GM19238 (cell line): ENCODE measurements at regions not wholly inside any gene's neighbourhood (a gene's known extent, or its start where the extent isn't known, plus 50 kb on each side); places are given as distances from the start of the nearest gene placed in this dataset.

Source experiments
- DNase-seq: peaks from one replicate; pipeline ENCODE4 v3.0.0; 2011; ENCODE audit warnings: low spot score; ENCODE audit not compliant: insufficient read length

DNA sequence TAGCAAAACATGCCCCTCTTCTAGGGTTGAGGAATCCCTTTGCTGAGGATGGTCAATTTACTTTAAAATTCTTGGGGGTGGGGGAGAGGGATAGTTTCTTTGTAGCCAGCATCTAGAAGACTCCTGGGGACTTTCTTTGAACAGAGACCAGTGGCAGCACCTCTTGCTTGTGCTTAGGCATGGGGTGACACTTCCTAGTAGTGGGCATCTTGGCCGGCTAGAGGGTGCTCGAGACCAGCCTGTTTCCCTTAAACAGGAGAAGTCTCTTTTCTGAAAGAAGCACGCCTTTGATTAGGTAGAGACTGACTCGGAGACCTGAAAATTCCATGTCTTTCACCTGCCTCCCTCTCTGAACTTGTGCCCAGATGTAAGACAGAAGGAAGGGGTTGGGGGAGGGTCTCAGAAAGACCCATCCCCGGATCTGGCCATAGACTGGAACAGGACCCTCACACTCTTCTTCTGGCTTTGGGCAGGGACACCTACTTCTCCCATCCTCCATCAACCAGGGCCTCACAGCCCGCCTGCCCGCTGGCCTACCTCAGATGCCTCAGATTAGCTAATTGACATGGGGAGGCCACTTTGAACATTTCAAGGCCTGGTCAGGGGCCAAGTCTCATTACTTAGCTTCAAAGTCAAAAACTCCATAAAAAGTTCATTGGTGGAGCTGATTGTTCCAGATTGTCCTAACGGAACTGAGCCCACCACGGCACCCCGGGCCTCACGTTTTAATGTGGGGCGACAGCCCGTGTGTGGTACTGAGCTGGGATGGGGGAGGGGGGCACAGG lies 172.2 kb downstream of the CDC5L start:
- DNase-seq, result no peak

DNA sequence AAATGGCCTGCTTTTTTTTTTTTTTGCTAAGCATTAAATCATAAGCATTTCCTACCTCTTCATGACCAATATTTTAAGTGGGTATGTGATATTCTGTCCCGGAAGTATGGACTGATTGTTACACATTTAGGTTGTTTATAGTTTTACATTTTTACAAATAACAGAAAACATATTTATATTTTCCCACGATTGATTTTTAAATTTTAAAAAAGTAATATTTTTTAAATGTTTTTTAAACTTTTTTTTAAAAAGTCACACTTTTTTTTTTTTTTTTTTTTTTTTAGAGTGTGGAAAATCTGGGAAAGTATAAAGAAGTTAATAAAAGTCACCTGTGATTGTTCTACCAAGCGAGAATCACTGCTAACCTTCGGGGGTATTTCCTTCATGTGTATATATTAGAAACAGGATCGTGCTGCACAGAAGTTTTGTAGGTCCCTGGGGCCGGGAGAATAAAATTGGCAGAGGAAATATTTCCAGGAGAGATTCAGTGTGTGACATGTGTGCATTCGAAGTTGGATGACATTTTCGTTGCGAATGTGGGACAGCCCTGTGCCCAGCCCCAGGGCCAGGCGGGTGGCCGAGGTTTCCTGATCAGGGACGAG lies 173.1 kb downstream of the CDC5L start:
- no peak for DNase-seq

DNA sequence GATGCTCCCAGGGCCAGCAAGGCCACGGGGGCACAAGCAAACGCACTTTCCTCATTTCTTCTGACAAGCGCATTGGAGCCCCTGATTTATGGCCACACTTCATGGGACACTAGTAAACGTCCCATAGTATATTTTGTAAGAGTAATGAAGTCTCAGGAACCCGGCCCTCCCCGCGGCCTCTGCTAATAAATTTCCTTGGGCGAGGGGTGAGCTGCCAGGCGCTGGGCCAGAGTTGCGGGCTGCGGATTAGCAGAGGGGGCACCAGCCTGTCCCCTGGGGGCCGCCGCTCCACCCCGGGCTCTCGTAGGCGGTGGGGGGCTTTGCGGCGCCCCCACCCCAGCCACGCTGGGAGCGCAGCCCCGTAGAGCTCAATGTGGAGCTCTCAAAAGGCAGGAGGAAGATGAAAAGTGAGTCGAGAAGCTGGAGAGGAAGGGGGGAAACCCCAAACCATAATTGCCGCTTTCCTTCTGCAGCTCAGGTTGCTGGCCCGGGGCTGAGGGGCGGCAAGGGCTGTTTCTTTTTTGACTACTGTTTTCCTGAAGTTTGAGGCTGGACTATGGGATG lies 173.6 kb downstream of the CDC5L start:
- no peak for DNase-seq

DNA sequence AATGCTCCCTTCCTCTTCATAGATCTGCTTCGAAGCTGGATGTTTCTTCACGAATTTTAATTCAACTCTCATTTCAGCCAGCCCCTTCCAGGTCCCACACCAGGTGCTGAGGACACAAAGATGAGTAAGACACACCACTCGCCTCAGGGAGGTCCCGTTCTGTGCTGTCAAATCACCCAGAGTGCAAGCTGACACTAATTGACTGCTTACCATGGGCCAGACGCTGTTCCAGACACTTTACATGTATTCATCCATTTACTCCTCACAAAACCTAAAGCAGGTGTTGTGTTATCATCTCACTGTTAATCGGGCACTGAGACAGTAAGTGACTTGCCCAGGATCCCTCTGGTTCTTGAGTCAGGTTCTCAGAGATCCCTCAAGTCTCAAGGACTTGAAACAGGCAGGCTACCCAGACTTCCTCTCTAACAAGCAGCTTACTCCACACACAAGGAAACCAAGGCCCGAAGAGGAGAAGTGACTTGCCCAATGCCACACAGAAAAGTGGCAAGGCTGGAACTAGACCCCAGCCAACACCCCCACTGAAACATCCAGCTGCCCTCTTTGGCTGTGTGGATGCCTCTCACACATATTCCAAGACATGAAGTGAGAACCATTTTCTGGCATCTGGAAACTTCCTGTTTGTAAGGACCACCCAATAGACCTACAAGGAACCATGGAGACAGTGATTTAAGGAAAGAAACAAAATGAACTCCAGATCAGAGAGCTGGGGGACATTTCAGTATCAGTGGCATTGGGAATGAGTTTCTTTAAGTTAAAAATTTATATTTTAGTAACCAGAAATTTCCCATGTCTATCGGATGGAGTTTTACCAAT lies 174.5 kb downstream of the CDC5L start:
- no peak for DNase-seq

DNA sequence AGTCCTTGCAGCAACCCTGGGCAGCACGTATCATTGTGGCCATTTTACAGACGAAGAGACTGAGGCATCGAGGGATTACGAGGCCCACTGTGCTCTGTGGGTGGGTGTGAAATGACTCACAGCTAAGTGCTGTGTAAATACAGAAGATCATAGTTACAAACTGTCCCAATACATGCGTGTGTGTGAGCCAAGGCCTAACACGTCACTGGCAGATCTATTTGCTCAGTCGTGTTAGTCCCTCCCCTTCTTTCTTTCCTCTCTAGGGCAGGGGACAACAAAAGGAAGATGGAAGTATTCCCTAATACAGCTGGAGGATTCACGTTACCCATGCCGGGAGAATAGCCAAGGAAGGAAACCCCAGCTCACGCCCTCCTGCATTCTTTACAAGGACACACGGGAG lies 175.9 kb downstream of the CDC5L start:
- no peak for DNase-seq

DNA sequence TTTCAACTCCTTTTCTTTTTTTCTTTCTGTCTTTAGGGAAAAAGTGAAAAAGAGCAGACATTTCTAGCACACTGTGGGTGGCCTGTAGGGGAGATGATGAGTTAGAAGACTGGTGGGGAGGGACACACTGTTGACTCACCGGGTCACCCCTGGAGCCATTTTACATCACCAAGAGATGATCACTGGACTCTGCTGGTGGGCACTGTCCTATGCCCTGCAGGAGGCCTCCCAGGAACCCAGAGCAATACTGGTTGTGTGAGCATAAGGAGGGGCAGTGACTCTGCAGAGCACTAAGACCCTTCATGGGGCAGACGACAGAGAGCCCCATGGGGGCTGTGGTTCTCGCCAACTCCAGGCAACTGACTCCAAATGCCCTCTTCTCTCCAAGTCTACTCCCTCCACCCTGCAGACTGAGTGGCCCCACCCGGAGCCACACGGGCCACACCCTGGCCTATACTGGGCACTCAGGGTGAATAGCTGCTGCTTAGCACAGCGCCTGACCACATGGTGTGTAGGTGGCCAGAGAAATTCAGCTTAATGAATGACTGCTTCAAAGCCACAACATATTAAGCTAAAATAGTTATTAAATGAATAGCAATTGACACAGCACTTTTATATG lies 177.5 kb downstream of the CDC5L start:
- DNase-seq, result no peak

DNA sequence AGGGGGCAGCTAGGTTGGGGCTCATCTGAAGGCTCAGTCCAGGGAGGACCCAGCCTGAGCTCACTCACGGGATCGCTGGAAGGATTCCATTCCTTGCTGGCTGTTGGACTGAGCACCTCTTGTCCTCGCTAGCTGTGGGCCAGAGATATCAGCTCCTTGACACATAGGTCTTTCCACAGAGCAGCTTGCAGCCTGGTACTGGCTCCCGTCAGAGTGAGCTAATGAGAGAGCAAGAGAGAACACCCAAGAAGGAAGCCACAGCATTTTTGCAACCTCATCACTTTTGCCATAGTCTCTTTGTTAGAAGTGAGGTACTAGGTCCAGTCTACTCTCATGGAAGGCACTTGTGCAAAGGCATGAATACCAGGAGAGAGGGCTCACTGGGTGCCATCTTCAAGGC lies 179.9 kb downstream of the CDC5L start:
- DNase-seq, result no peak

DNA sequence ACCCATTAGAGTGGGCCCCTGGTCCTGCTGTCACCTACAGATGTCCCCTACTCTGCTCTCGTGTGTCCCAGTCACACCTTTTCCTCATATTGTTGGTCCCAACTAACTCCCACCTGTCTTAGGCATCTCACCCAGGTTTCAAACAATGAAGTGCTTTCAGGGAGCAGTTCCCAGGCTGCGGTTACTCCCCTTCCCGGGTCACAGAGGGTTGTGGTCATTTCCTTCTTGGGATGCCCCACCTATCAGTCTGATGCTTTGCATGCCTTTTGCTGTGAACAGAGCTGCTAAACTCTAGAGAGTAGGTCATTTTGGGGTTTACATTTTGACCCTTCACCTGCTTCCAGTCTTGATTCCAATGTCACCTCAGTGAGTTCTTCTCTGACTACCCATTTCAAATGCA lies 181.6 kb downstream of the CDC5L start:
- DNase-seq, result no peak

DNA sequence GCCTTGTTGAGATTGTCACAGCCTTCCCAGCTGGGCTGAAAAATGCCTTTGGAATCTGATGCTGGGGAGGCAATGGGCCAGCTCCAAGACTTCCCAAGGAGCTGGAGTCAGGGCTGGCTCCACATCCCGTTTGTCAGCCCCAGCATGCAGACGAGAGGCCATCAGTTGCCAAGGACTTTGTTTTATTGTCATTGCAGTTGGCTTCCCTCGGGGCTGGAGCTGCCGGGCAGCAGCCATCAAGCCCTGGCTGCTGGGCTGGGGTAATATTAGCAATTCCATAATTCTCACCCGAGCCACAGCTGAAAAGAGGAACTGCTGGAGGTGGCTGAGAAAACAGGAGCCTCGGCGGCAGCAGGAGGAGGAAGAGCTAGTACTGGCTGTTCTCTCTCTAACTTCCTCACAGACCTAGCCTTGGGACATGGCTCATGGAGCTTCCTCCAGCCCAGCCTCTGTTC lies 182.5 kb downstream of the CDC5L start:
- DNase-seq, result no peak

DNA sequence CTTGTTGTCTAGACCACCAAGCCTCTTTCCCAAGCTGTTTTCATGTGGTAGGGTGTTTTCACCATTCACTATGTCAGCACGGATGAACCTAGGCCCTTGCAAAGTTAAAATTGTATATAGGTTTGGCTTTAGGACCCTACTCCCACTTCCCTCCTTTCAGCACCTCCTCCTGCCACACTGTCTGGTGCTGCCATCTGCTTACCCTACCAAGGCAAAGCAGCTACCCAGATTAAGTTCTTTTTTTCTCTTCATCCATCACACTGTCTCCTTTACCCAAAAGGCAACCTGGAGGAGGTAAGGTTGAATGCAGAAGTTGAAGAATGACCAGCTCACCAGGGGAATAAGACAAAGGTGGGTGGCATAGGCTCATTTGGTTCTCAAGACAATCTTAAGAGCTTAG lies 184.0 kb downstream of the CDC5L start:
- DNase-seq, result no peak

DNA sequence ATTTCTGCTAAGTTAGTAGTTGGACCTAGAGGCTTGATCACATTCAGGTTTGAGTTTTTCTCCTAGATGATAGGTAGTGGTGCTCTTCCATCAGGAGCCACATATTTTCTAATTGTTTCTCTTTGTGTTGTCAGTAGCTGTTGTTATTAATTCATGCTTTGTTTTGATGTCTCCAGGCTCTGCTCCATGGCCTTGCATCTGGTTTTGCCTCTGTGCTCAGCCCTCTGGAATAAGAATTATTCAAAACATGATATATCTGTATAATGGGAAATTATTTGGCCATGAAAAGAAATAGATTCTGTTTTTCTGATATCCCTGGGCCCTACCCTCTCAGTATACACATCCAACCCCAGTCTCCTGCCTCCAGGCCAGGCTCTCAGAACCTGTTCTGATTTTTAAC lies 184.8 kb downstream of the CDC5L start:
- no peak for DNase-seq

DNA sequence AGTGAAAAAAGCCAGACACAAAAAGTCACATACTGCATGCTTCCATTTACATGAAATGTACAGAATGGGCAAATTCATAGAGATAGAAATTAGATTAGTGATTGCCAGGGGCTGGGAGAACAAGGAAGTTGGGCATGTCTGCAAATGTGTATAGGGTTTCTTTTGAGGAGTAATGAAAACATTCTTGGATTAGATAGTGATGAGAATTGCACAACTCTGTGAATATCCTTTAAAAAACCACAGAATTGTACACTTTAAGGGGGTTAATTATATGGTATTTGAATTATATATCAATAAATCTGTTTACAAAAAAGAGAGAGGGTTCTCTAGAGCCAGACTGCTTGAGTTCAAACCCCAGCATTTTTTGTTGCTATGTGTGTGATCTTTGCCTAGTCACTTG lies 188.1 kb downstream of the CDC5L start:
- no peak for DNase-seq

DNA sequence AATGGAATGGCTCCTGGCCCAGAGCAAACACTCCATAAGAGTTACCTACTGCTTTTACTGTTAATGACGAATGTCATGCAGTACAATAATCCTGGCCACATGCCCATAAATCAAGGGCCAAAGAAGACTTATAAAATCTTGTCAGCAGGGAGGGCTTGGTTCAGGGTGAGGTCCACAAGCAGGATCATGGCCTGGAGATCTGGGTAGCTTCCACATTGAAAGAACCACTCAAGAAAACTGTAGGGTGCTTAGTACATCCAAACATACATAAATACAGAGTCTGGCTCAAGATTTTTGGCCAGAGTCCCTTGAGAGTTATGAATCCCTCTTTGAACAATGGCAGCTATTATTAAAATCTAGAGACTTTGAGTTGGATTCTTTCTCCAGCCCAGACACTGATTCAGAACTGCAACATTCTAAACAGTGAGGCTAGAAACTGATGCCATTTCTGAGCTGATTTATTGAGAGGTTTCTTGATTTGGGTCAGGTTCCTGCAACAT lies 188.7 kb downstream of the CDC5L start:
- DNase-seq, result no peak

DNA sequence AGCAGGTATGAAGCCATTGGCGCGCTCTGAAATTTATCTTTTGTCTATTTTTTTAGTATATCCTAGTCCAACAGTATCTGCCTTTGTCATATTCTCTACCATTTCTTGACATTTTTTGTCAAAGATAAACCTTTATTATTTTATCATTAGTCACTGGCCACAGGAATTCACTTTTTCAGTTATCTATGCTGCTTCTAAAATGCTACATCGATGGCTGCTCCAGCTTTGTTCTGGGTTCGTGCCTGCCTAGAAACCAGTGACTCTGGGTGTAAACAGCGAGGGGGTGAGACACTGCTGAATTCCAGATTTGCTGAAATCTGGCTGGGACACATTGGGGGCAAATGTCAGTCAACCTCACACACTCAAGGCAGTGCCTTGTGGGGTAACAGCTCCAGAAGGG lies 193.4 kb downstream of the CDC5L start:
- DNase-seq, result no peak

DNA sequence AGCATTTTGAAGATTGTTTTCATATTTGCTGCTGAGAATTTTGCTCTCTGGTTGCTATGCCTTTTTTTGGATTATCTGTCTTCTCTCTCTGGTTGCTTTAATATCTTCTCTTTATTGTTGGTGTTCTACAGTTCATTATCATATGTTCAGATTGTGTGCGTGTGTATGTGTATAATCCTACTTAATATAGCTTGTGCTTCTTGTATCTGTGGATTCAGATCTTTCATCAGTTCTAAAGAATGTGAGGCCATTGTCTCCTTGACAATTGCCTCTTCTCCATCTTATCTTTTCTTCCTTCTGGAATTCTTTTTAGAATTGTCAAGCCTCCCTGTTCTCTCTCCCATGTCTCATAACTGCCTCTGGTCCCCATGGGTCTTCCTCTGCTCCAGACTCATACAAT lies 195.4 kb downstream of the CDC5L start:
- no peak for DNase-seq

DNA sequence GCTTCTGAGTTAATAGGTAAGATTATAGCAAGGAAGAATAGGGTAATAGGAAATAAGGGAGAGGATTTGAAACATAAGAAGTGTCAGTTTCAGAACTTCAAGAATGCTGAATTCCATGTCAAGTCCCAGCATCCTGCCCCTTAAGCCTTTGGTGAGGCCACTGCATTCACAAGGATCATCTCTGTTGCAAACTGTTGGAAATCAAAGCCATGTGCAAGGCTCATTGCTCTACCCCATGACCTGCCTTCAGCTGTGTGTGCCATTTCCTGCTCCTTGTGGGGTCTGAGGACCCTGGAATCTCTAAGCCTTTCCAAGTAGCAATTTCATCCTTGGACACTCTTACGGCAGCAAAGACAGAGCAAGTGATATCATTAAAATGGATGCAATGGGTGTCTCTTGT lies 203.0 kb downstream of the CDC5L start:
- DNase-seq, result no peak

DNA sequence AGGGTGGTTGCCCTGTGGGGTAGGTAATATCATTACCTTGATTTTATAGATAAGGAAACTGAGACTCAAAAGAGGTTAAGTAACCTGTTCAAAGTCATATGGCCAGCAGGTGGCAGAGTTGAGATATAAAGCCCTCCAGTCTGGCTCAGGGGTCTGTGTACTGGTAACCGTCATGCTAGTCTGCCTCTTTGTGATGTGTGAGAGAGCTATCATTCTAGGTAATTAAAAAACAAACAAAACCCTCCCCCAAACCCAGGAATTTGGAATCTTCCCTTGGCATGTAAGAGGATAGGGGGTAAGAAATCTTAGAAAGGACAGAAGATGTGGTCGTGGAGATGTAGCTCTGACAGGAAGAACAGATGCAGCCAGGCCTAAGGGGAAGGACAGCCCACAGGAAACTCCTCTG lies 206.0 kb downstream of the CDC5L start:
- DNase-seq, result peak; percentile 17

DNA sequence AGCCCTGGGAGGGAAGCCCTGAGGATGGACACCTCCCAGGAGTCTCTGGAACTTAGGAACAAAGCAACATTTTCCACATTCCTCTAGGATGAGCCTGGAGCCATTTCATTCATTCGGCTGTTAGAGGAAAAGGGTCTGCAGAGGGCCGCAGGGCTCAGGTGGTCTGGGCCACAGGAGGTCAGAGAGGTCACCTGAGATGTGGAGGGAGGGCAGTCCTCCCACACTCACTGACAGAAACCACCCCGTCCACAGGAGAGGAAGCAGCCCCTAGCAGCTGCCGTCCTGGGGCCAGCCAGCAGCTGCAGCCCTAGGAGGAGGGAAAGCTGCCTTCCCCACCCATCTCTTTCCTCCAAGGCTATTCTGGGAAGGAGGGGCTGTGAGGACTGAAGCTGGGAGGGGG lies 207.0 kb downstream of the CDC5L start:
- no peak for DNase-seq

DNA sequence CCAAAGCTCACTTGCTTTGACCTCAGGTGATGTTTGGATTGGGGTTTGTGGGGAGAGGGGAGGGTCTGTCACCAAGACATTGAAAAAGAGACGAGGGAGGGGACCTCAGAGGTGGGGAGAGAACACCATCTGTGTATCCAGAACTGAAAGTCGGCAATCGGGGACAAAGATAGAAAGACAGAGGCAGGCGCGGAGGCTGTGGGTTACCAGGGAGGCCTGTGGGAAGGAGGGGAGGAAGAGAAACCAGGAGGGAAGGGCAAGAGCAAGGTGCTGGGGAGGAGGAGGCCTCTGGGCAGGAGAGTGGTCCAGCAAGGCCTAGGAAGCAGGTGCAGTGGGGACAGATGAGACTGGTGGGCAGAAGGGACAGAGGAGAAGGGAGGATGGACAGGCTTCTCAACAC lies 211.2 kb downstream of the CDC5L start:
- DNase-seq, result no peak

DNA sequence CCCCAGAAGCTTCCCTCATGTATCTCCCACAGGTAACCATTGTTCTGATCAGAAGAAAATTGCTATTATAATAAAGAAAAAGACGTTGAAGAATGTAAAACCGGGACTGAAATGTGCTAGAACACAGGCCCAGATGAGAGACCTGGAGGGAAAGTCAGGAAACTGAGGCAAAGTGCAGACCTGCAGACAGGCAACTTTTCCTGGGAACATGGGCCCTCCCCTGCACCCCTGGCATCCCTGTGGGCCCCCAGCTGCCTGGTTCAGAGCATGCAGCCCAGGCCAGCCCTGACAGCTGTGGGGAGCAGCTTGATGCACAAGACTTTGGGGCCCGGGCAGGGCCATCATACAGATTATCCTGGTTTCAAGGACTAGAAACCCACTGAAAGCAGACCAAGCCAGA lies 212.2 kb downstream of the CDC5L start:
- no peak for DNase-seq

DNA sequence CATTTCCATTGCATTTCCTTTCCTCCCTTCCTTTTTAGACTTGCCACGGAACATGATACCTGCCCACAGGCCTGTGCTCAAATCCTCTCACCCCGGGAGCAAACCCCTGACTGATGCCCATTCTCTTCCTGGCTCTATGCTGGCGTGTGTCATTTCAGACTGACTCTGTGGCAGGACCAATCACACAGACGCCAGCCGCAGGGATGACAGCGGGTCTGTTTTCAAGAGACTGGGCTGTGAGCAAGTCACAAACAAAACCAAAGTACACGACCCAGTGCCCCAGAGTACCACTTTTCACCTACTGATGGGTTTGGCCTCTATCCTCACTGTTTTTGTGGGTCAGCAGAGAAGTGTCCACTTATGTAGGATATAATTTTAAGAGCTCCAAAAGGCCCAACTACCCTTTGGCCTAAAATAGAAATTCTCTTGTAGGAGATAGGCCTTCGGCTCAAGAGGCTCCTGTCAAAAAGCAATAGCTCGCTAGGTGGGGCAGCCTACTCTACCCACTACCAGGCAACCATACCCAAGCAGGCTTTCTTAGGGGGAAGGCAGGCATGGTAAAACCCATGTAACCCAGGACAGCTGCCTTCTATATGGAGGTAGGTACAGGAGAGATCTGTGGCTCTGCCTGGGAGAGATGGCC lies 215.7 kb downstream of the CDC5L start:
- DNase-seq, result no peak
